ENCODE measurements at regions not wholly inside any gene's neighbourhood (a gene's known extent, or its start where the extent isn't known, plus 50 kb on each side); places are given as distances from the start of the nearest gene placed in this dataset.

DNA sequence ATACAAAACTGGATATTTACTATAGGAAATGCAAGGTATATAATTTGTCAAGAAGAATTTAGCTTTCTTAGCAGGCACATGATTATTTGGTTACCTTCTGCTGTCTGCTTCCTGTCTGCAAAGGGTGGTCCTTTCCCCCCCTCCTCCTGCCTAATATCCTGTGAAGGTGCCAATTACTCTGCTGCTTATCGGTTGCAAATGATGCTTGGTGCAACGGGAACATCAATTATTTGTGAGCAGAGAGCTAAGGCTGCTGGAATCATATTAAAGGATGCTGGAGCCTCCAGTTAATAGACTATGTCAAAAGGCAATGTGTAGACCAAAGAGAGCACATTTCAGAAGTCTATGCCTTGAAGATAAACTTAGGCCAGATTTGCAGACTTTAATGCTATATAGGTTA is 443.7 kb upstream of the ONECUT1 start:
- TF ChIP-seq, protein P1, sequence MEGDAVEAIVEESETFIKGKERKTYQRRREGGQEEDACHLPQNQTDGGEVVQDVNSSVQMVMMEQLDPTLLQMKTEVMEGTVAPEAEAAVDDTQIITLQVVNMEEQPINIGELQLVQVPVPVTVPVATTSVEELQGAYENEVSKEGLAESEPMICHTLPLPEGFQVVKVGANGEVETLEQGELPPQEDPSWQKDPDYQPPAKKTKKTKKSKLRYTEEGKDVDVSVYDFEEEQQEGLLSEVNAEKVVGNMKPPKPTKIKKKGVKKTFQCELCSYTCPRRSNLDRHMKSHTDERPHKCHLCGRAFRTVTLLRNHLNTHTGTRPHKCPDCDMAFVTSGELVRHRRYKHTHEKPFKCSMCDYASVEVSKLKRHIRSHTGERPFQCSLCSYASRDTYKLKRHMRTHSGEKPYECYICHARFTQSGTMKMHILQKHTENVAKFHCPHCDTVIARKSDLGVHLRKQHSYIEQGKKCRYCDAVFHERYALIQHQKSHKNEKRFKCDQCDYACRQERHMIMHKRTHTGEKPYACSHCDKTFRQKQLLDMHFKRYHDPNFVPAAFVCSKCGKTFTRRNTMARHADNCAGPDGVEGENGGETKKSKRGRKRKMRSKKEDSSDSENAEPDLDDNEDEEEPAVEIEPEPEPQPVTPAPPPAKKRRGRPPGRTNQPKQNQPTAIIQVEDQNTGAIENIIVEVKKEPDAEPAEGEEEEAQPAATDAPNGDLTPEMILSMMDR (IDR thresholded peaks at IDR 0.05; ENCODE audit: low read depth, low read length, missing control alignments): no peak
- DNase-seq (ENCODE audit: extremely low read depth, low read depth): no peak
- no peak overlapping the region for H3K4me3 ChIP-seq (replicated peaks; ENCODE audit: low read depth, low read length)

DNA sequence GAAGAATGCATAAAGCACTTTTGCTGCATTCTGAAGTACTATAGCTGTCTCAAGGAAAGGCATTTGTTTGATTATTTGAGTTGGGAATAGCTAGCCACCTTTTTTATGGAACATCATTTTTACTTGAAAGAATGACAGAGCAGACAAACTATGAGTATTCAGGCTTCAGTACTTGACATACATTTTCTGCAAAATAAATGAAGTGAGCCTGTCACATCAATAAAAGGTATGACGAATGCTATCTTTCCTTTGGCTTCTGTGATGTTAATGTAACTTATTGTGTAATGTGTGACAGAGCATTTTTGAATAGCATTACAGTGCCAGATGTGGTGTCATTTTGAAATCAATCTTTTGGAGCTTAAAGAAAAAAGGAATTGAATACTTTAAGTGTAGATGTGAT is 440.3 kb upstream of the ONECUT1 start:
- no peak for DNase-seq (ENCODE audit: extremely low read depth, low read depth)
- H3K4me3 ChIP-seq (replicated peaks; ENCODE audit: low read depth, low read length): no peak overlapping the region
- TF ChIP-seq, protein P1 (IDR thresholded peaks at IDR 0.05; ENCODE audit: low read depth, low read length, missing control alignments): no peak

DNA sequence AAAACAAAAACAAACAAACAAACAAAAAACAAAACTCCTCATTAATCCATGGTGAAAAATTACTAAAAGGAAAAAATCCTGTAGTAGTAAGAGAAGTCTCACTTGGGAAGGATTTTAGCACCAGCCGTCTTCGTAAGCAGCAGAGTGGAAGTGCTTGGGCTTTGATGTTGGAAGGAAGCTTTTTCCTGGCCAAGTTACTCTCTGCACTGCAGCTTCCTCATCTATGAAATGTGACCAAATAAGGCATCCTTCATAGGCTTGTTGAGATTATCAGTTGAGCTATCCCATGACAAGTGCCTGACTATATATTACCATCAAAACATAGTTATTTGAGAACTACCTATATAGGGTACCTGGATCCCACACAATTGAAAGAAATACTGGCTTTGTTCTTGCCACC is 436.4 kb upstream of the ONECUT1 start:
- TF ChIP-seq, protein P1 (IDR thresholded peaks at IDR 0.05; ENCODE audit: low read depth, low read length, missing control alignments): no peak
- H3K4me3 ChIP-seq (replicated peaks; ENCODE audit: low read depth, low read length): no peak overlapping the region
- no peak for DNase-seq (ENCODE audit: extremely low read depth, low read depth)

DNA sequence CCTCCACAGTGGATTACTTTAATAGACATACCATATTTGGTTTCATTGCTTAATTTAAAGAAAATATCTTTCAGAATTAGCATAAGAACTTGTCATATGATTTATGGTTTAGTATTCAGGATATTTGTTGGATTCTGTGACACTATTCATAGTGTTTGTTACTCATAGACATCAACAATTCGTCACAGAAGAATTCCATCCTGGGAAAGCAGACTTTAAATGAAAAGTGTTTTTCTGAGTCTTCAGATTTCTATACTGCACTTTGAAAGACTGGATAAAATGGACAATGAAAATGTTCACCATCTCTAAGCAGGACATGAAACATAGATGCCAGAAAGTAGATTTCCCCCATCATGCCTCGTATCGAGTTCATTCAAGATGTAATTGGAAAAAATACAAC is 435.6 kb upstream of the ONECUT1 start:
- DNase-seq (ENCODE audit: extremely low read depth, low read depth): no peak

DNA sequence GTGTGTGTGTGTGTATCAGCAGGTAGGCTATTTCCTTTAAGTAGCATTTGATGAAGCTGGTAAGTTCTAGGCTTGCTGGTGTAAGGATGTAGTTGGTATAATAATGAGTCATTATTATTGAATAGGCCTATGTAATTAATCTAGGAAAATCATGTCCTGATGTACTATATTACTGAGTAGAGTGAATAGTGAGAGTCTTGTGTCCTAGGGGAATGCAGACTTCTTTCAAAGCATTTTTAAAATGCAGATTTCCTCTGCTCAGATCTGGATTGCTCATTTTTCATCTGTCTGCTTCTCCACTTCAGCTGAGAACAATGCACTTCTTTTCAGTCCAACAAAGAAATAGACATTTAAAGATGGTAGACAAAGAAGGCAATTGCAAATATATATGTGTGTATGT is 434.2 kb upstream of the ONECUT1 start:
- DNase-seq (ENCODE audit: extremely low read depth, low read depth): no peak
- no peak overlapping the region for H3K4me3 ChIP-seq (replicated peaks; ENCODE audit: low read depth, low read length)
- TF ChIP-seq, protein P1 (IDR thresholded peaks at IDR 0.05; ENCODE audit: low read depth, low read length, missing control alignments): no peak

More for the DNA sequence above, 435.6 kb upstream of the ONECUT1 start:
- H3K4me3 ChIP-seq (replicated peaks; ENCODE audit: low read depth, low read length): no peak overlapping the region
- TF ChIP-seq, protein P1 (IDR thresholded peaks at IDR 0.05; ENCODE audit: low read depth, low read length, missing control alignments): no peak

DNA sequence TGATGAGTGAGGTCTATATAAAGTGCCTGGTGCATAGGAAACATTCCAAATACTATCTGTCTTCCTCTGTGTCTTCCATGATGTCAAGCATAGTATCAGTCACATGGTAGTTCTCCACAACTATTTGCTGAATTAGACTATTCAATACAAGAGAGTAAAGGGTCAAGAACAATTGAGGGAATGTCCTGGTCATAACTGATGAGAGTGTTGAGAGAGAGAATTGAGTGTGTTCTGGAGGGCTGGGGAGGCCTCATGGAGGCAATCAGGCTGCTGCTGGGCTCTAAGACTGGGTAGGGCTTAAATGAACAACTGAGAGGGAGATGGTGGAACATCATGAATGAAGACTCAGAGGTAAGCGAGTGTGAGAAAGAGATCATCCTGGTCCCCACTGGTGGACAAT is 433.7 kb upstream of the ONECUT1 start:
- no peak for DNase-seq (ENCODE audit: extremely low read depth, low read depth)
- TF ChIP-seq, protein P1 (IDR thresholded peaks at IDR 0.05; ENCODE audit: low read depth, low read length, missing control alignments): no peak

More for the DNA sequence above, 433.7 kb upstream of the ONECUT1 start:
- no peak overlapping the region for H3K4me3 ChIP-seq (replicated peaks; ENCODE audit: low read depth, low read length)

Data from HFF-Myc (cell line).